ENCODE measurements at regions not wholly inside any gene's neighbourhood (a gene's known extent, or its start where the extent isn't known, plus 50 kb on each side); places are given as distances from the start of the nearest gene placed in this dataset.

- Histone ChIP-seq H3K36me3 (ENCODE audit: control insufficient read depth, insufficient read depth, low read length) (no peaks in the 10 kb centered on the region), H3K4me3 (replicated peaks; ENCODE audit: low read depth, low read length) (no peak overlapping the region), H3K27me3 (replicated peaks; ENCODE audit: control insufficient read depth, insufficient read depth, low read length) (no peaks in the 10 kb centered on the region)
- TF ChIP-seq, protein P1, sequence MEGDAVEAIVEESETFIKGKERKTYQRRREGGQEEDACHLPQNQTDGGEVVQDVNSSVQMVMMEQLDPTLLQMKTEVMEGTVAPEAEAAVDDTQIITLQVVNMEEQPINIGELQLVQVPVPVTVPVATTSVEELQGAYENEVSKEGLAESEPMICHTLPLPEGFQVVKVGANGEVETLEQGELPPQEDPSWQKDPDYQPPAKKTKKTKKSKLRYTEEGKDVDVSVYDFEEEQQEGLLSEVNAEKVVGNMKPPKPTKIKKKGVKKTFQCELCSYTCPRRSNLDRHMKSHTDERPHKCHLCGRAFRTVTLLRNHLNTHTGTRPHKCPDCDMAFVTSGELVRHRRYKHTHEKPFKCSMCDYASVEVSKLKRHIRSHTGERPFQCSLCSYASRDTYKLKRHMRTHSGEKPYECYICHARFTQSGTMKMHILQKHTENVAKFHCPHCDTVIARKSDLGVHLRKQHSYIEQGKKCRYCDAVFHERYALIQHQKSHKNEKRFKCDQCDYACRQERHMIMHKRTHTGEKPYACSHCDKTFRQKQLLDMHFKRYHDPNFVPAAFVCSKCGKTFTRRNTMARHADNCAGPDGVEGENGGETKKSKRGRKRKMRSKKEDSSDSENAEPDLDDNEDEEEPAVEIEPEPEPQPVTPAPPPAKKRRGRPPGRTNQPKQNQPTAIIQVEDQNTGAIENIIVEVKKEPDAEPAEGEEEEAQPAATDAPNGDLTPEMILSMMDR (IDR thresholded peaks at IDR 0.05; ENCODE audit: insufficient read depth, low read length, poor library complexity, severe bottlenecking): no peak
- no peak for DNase-seq (ENCODE audit: extremely low read depth, insufficient read length)
Measured at GRCh38 chr4:107319386-107319785, 283.3 kb upstream of the DKK2 start.

DNA sequence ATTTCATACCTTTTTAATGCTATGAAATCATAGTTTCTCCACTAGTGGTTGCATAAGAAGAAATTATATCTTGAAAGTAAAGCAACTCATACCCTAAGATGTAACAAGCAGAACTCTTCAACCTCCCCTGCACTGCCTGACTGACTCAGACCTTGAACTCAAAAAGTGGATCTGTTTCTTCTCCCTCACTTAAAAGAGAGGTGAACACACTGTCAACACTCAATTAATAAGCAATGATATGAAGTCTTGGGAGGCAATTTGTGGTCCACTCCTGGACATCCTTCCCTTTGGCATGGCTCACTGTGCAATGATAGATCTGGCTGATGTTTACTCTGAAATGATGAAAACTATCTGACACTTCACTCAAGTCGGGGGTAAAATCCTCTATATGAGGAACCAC lies 282.0 kb upstream of the DKK2 start:
- H3K36me3 ChIP-seq (ENCODE audit: control insufficient read depth, insufficient read depth, low read length): no peaks in the 10 kb centered on the region
- H3K27me3 ChIP-seq (replicated peaks; ENCODE audit: control insufficient read depth, insufficient read depth, low read length): no peaks in the 10 kb centered on the region
- H3K4me3 ChIP-seq (replicated peaks; ENCODE audit: low read depth, low read length): no peak overlapping the region
- DNase-seq (ENCODE audit: extremely low read depth, insufficient read length): no peak
- TF ChIP-seq, protein P1 (IDR thresholded peaks at IDR 0.05; ENCODE audit: insufficient read depth, low read length, poor library complexity, severe bottlenecking): no peak

- no peak for DNase-seq (ENCODE audit: extremely low read depth, insufficient read length)
- Histone ChIP-seq H3K27me3 (replicated peaks; ENCODE audit: control insufficient read depth, insufficient read depth, low read length) (no peaks in the 10 kb centered on the region), H3K4me3 (replicated peaks; ENCODE audit: low read depth, low read length) (no peak overlapping the region), H3K36me3 (ENCODE audit: control insufficient read depth, insufficient read depth, low read length) (no peaks in the 10 kb centered on the region)
- TF ChIP-seq, protein P1 (IDR thresholded peaks at IDR 0.05; ENCODE audit: insufficient read depth, low read length, poor library complexity, severe bottlenecking): no peak
Measured at GRCh38 chr4:107317611-107318010, 281.5 kb upstream of the DKK2 start.

- TF ChIP-seq, protein P1 (IDR thresholded peaks at IDR 0.05; ENCODE audit: insufficient read depth, low read length, poor library complexity, severe bottlenecking): no peak
Measured at GRCh38 chr4:107315584-107315983, 279.5 kb upstream of the DKK2 start.

DNA sequence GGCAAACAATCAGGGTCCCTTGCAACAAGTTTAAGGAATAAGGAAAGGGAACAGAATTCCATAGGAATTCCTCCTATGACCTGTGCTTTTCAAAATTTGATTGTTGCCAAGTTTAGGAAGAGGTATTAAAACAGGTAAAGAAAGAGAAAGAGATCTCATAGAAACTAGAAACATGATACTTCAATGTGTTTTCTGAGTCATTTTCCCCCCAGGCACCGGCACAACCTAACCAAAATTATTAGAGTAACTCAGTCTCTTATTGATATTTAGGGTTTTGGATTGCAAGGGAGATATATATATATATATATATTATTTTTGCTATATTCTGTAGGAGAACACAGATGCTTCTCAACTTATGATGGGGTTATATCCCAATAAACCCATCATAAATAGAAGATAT lies 278.0 kb upstream of the DKK2 start:
- no peaks in the 10 kb centered on the region for H3K27me3 ChIP-seq (replicated peaks; ENCODE audit: control insufficient read depth, insufficient read depth, low read length)
- TF ChIP-seq, protein P1 (IDR thresholded peaks at IDR 0.05; ENCODE audit: insufficient read depth, low read length, poor library complexity, severe bottlenecking): no peak
- no peak overlapping the region for H3K4me3 ChIP-seq (replicated peaks; ENCODE audit: low read depth, low read length)
- no peaks in the 10 kb centered on the region for H3K36me3 ChIP-seq (ENCODE audit: control insufficient read depth, insufficient read depth, low read length)
- no peak for DNase-seq (ENCODE audit: extremely low read depth, insufficient read length)

More at GRCh38 chr4:107315584-107315983, 279.5 kb upstream of the DKK2 start:
- Histone ChIP-seq H3K4me3 (replicated peaks; ENCODE audit: low read depth, low read length) (no peak overlapping the region), H3K27me3 (replicated peaks; ENCODE audit: control insufficient read depth, insufficient read depth, low read length) (no peaks in the 10 kb centered on the region), H3K36me3 (ENCODE audit: control insufficient read depth, insufficient read depth, low read length) (no peaks in the 10 kb centered on the region)
- no peak for DNase-seq (ENCODE audit: extremely low read depth, insufficient read length)

DNA sequence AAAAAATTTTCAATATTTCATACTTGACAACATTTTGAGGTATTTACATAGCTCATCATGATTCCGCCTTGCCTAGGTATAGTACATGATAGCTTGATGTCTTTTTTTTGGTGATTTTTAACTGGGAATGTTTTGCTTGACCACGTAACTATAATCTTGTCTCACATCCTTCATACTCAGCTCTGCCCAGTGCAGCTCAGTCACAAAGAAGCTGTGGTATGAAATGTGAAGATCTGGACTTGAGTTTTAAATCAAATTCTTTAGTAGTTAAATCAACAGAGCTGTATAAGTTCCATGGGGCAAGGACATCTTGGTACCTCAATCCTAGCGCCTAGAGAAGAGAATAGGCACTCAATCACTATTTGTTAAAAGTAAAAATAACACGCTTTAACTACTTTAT lies 276.3 kb upstream of the DKK2 start:
- Histone ChIP-seq H3K4me3 (replicated peaks; ENCODE audit: low read depth, low read length) (no peak overlapping the region), H3K36me3 (ENCODE audit: control insufficient read depth, insufficient read depth, low read length) (no peaks in the 10 kb centered on the region), H3K27me3 (replicated peaks; ENCODE audit: control insufficient read depth, insufficient read depth, low read length) (no peaks in the 10 kb centered on the region)
- DNase-seq (ENCODE audit: extremely low read depth, insufficient read length): no peak
- TF ChIP-seq, protein P1 (IDR thresholded peaks at IDR 0.05; ENCODE audit: insufficient read depth, low read length, poor library complexity, severe bottlenecking): no peak
